ENCODE measurements at regions not wholly inside any gene's neighbourhood (a gene's known extent, or its start where the extent isn't known, plus 50 kb on each side); places are given as distances from the start of the nearest gene placed in this dataset.

GRCh38 chr5:155254399-155254798, 240.8 kb downstream of the KIF4B start:
- no peak for ATAC-seq
- no peaks in the 10 kb centered on the region for H3K4me1 ChIP-seq (ENCODE audit: control insufficient read depth, insufficient read depth, low read length)
- no peak overlapping the region for H3K27ac ChIP-seq (ENCODE audit: low read length)
- H3K27me3 ChIP-seq (ENCODE audit: control insufficient read depth, insufficient read depth, low read length): no peaks in the 10 kb centered on the region
- TF ChIP-seq CTCF (IDR thresholded peaks at IDR 0.05) (no peak), REST (IDR thresholded peaks at IDR 0.05; ENCODE audit: insufficient read depth in 1 of 2, low read depth in 2 of 2, low read length in 1 of 2) (no peak), POLR2AphosphoS5 (IDR thresholded peaks at IDR 0.05; ENCODE audit: low read depth, low read length) (no peak), SIN3A (IDR thresholded peaks at IDR 0.05; ENCODE audit: borderline replicate concordance, insufficient read depth, low read depth, low read length) (no peak), TCF7L2 (IDR thresholded peaks at IDR 0.05; ENCODE audit: low read depth, low read length) (no peak)
- DNase-seq (ENCODE audit: low read depth, low spot score): no peak
- intact Hi-C loops (cut with micrococcal nuclease; ENCODE audit: unreplicated experiment): no loop called here
- BruUV-seq (replicated peaks): no TSS peak
- no peaks in the 10 kb centered on the region for H3K9me3 ChIP-seq (ENCODE audit: control insufficient read depth, insufficient read depth, low read depth, low read length)
- in situ Hi-C loops (cut with HindIII; ENCODE audit: low pct_unique_long_range_greater_than_20kb, low sequenced_read_pairs): no loop called here
- H3K36me3 ChIP-seq (ENCODE audit: control insufficient read depth, insufficient read depth, low read length): no peaks in the 10 kb centered on the region
- ChIA-PET CTCF (no interaction called here), POLR2A (no interaction called here)
- H3K4me3 ChIP-seq (ENCODE audit: low read depth in 2 of 2, low read length in 2 of 2): no peak overlapping the region

GRCh38 chr5:155258161-155258560, 244.6 kb downstream of the KIF4B start:
- no peak for DNase-seq (ENCODE audit: low read depth, low spot score)
- BruUV-seq (replicated peaks): no TSS peak
- in situ Hi-C loops (cut with HindIII; ENCODE audit: low pct_unique_long_range_greater_than_20kb, low sequenced_read_pairs) (no loop called here), intact Hi-C loops (cut with micrococcal nuclease; ENCODE audit: unreplicated experiment) (no loop called here)
- H3K4me1 ChIP-seq (ENCODE audit: control insufficient read depth, insufficient read depth, low read length): no peaks in the 10 kb centered on the region
- H3K9me3 ChIP-seq (ENCODE audit: control insufficient read depth, insufficient read depth, low read depth, low read length): no peaks in the 10 kb centered on the region
- no peak overlapping the region for H3K27ac ChIP-seq (ENCODE audit: low read length)
- POLR2A ChIA-PET: no interaction called here
- CTCF ChIA-PET: no interaction called here
- no peaks in the 10 kb centered on the region for H3K36me3 ChIP-seq (ENCODE audit: control insufficient read depth, insufficient read depth, low read length)
- TF ChIP-seq SIN3A (IDR thresholded peaks at IDR 0.05; ENCODE audit: borderline replicate concordance, insufficient read depth, low read depth, low read length) (no peak), CTCF (IDR thresholded peaks at IDR 0.05) (no peak), TCF7L2 (IDR thresholded peaks at IDR 0.05; ENCODE audit: low read depth, low read length) (no peak), REST (IDR thresholded peaks at IDR 0.05; ENCODE audit: insufficient read depth in 1 of 2, low read depth in 2 of 2, low read length in 1 of 2) (no peak), POLR2AphosphoS5 (IDR thresholded peaks at IDR 0.05; ENCODE audit: low read depth, low read length) (no peak)
- ATAC-seq: no peak
- no peaks in the 10 kb centered on the region for H3K27me3 ChIP-seq (ENCODE audit: control insufficient read depth, insufficient read depth, low read length)
- no peak overlapping the region for H3K4me3 ChIP-seq (ENCODE audit: low read depth in 2 of 2, low read length in 2 of 2)
